NCI-H2081 treated with DMSO at 0.1 percent for 48 hours (cell line): ENCODE measurements at regions not wholly inside any gene's neighbourhood (a gene's known extent, or its start where the extent isn't known, plus 50 kb on each side); places are given as distances from the start of the nearest gene placed in this dataset.
"Not testable (repeated sequence)": the region's sequence is repeated elsewhere in the genome, so short reads cannot be mapped to it uniquely, and the experiment has no call there.

ENCODE experiments used
- DNase-seq: peaks from one replicate; lab custom pipeline; 2025; lab: John Stamatoyannopoulos, UW

DNA sequence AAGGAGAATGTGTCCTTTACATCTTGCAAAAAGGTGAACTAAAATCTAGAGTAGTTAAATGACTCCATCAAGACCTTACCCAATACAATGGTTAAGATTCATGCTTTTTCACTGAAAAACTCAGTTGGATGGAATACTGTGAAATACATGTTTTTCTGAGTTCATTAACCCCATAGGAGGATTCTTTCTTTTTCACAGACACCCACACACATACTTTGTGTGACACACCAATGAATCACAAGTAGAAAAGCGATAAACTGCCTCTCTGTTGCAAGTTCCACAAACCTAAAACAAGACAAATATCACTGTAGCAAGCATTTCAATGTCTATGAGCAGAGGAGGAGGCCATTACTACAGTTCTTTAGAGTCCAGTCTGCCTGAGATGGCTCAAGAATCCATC, 258.8 kb upstream of the CDH5 start:
- no peak for DNase-seq

DNA sequence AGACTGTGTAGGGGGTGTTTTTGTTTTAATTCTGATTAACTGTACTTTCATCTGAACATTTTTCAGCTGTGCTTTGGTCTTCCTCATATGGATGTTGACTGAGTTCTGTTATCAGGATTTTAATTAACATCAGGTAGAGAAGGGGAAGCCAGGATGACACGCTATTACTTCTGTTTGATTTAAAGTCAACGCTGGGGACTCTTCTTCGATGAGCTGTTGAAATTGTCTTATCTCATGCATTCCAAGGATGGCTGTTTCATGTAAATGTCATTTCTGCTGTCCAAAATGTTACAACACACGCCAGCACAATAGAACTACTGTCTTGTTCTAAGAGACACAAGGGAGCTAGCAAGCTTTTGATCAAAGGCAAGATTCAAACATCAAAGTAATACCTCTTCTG, 263.3 kb upstream of the CDH5 start:
- DNase-seq, result no peak

DNA sequence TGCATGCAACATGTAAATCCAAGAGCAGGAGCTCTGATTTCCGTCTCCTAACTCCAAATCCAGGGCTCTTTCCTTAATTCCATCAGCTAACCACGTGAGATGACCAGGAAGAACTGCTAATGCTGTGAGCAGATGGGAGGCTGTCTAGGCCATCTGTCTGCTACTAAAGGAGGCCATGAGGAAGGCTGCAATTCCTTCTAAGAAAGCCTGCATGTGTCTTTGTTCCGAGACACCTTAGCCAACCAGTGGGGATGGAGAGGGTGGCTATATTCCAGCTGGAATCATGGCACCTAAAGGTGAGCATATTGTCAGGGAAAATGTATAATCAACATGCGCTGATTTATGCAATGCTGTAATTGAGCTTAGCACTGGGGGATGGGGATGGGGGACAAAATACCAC, 267.2 kb upstream of the CDH5 start:
- no peak for DNase-seq

GRCh38 chr16:66097751-66098150, 268.7 kb upstream of the CDH5 start:
- no peak for DNase-seq

DNA sequence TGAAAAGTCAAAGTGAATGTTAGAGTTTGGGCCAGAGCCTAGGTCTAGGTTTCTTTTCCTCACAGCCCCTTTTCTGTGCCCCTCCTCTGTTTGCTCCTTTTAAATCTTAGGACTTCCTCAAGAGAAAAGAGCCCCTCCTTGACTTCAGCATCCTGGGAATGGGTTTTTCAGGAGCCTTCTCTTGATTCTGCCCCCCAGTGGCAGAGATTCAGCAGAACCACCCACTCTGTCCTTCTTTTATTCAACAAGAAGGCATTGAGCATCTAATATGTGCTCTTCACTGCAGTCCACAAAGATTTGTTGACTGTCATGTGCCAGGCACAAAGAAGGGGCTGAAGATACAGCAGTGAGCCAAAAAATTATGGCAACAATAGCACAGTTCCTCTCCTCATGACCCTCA, 270.8 kb upstream of the CDH5 start:
- DNase-seq, result no peak

- DNase-seq, result no peak
These were observed 273.3 kb upstream of the CDH5 start for GRCh38 chr16:66093191-66093590.

DNA sequence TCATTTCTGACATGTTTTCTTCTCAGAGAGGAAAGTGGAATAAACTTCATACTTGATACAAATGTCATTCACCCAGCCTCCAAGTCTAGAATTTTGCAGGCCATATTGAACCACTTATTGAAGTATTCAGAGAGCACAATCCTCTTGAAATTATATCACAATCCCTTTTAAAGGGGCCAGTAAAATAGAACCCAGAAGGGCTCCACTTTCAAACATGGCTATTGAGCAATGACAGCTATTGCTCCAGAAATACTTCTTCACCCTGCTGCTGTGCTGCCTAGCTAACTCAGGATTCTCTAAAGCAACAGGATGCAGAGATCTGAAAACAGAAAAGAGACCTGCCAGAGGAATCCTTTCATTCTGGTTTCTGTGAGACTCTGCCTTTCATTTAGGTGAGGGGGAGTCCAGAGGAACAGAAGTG, 275.0 kb upstream of the CDH5 start:
- DNase-seq, result no peak

- no peak for DNase-seq
These were observed 277.8 kb upstream of the CDH5 start for GRCh38 chr16:66088681-66089080.

- DNase-seq, result no peak
These were observed 279.2 kb upstream of the CDH5 start for GRCh38 chr16:66087308-66087707.

- no peak for DNase-seq
These were observed 280.8 kb upstream of the CDH5 start for GRCh38 chr16:66085651-66086050.

GRCh38 chr16:66084731-66085130, 281.8 kb upstream of the CDH5 start:
- DNase-seq, result not testable (repeated sequence)

GRCh38 chr16:66084306-66084705, 282.2 kb upstream of the CDH5 start:
- no peak for DNase-seq

DNA sequence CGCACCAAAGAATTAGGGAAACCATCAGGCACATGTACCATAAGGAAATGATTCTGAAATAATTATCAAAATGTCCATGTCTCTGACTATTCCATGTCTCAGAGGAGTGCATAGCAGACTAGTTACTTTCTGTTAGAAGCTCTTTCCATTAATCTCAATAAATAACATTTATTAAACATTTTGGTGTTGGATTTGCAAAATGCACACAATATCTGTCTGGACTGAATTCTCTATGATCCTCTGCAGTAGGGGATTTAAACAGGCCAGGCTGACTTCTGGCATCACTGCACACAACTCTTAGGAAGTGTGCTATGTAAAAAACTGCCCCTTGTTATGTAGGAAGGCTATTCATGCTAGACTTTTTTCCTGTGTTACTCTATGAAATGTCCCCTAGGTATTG, 283.3 kb upstream of the CDH5 start:
- no peak for DNase-seq

DNA sequence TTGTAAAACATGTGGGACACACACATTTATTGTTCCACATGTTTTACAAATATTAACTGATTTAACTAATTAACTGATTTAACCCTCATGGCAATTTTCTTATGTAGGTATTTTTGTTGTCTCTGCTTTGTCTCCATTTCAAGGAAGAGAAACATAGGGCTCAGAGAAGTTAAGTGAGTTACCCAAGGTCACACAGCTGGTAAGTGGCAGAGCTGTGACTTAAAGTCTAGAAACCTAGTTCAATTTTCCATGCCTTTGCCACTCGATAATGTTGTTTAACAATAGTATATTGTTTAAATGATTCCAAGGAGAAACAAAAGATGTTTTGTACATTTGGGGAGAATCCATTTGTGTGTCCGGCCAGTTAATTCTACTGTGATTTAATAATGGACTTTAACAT, 284.1 kb upstream of the CDH5 start:
- DNase-seq, result no peak

- DNase-seq, result no peak
These were observed 284.6 kb upstream of the CDH5 start for GRCh38 chr16:66081775-66082366.

- no peak for DNase-seq
These were observed 286.7 kb upstream of the CDH5 start for GRCh38 chr16:66079671-66080334.

DNA sequence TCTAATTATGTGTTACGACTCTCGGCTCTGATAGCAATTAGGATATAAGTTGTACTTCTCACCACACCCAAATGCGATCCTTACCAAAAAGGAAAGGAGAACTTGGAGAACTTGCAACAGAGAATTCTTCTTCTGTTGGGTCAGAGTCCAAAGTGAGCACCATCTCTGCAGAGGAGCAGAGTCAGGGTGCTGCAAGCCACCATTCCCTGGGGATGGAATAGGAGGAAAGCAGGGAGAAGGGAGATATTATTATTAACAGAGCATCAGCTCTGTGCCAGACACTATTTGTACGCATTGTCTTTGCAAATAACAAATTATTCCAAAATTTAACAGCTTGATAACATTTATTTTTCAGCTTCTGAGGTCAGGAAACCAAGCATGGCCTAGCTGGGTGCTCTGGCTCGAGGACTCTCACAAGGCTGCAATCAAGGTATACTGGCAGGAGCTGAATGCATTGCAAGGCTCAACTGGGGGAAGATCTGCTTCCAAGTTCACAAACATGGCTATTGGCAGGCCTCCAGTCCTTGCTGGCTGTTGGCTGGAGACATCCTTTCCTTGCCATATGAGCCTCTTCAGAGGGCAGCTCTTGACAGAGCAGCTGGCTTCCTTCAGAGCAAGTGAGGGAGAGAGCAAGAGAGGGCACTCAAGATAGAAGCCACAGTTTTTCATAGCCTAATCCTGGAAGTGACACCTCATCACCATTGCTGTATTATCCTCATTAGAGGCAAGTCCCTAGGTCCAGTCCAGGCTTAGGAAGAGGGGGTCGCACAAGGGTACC, 296.2 kb upstream of the CDH5 start:
- no peak for DNase-seq

DNA sequence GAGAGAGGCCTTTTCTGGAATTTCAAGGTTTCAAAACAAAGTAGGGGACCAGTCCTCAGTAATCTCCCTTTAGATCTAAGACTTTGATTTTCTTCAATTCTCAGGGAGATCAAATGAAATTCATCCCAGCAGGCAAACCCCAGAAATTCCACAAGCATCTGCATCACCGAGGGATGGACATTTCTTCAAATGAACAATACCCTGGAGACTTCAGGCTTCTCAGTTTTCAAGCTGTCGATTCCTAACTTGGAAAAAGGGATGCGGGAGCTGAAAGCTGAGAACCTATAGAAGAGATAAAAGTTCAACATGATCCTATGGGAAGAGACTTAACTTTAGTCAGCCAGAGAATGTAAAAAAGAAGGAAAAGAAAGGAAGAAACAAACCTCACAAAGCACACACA, 296.9 kb upstream of the CDH5 start:
- no peak for DNase-seq

DNA sequence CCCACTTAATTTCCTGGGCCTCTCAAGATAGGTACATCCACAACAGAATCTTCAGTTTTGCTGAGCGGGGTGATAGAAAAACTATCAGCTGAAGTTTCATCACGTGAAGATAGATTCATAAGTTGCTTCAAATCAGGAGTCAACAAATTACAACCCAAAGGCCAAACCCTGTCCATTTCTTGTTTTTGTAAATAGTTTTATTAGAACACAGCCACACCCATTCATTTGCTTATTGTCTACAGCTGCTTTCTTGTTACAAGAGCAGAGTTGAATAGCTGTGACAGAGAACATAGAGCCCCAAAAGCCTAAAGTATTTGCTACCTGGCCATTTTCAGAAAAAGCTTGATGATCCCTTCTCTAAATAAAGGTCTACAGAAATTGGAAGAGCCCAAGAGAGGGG, 300.1 kb upstream of the CDH5 start:
- no peak for DNase-seq

GRCh38 chr16:66065925-66066324, 300.6 kb upstream of the CDH5 start:
- DNase-seq, result no peak

DNA sequence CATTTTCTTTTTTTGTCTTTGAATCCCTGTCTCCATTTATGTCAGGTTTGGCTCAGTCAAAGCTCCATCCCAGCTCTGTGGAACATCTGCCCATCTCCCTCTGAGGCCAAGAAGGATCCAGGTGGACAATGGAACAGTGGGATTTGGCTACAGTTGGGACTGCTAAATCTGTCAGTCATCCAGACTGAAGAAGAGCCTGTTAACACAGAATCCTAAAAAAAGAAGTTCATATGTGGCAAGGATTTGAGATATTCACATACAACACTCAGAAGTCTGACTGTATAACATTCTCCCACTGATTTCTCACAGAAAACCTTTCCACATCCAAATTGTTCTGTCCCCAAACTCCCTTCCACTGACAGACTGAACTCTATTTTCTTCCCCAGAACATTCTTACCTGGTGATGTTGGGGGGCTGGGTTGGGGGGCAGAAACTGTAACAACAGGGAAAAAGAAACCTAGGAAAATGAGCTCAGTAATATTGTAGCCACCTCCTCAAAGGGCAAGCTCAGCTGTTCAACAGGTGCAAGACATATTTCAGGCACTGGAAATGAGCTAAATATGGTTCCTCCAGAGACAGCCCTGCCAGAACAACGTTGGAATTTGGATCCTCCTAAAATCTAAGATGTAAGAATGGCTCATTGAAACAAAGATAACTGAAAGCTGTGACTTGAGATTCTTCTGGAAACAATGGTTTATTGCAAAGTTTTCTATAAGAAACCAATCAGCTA, 301.5 kb upstream of the CDH5 start:
- DNase-seq, result no peak

- no peak for DNase-seq
These were observed 307.7 kb upstream of the CDH5 start for GRCh38 chr16:66058832-66059231.

GRCh38 chr16:66058172-66058691, 308.3 kb upstream of the CDH5 start:
- DNase-seq, result no peak
